Loucy (cell line): ENCODE measurements at regions not wholly inside any gene's neighbourhood (a gene's known extent, or its start where the extent isn't known, plus 50 kb on each side); places are given as distances from the start of the nearest gene placed in this dataset.

Source experiments
- CTCF ChIP-seq: fragments of 200-600 bp; sonication (generic); conservative IDR thresholded peaks from 2 replicates; pipeline ENCODE4 v1.5.1; 2014; ENCODE audit warnings: mild to moderate bottlenecking, antibody characterized with exemption, low read length
- EZH2phosphoT487 ChIP-seq: fragments of 200-600 bp; IDR thresholded peaks from 2 replicates; pipeline ENCODE4 v1.6.1; 2018; ENCODE audit warnings: antibody characterized with exemption, mild to moderate bottlenecking, moderate library complexity, borderline replicate concordance

DNA sequence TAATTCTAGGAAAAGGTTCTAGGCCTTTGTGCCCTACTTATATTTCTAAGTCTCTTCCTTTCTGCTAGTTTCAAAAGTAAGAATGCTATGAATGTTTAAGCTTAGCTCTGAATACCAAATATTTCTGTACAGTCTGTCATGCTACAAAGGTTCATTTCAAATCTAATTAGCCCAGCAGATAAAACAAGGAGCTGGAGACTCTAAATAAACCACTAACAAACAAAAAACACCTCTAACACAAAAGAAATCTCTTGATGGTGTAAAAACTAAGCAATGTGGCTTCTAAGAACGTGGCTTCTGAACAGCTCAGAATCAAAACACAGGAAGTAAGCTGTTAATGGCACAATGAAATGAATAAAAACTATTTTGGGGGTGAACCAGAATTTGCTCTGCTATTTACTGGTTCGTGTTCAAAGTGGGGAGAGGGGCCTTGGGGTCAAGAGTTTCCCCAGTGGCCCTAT, 198.3 kb downstream of the BCAS1 start:
- TF ChIP-seq CTCF (no peak), EZH2phosphoT487 (no peak)
